Pons (tissue), 1 donor: ENCODE measurements at regions not wholly inside any gene's neighbourhood (a gene's known extent, or its start where the extent isn't known, plus 50 kb on each side); places are given as distances from the start of the nearest gene placed in this dataset.
"Not testable (repeated sequence)": the region's sequence is repeated elsewhere in the genome, so short reads cannot be mapped to it uniquely, and the experiment has no call there.

Experiments
- DNase-seq: peaks from one replicate; pipeline ENCODE4 v3.0.0-alpha.2; 2016; ENCODE audit warnings: low spot score

- not testable (repeated sequence) for DNase-seq
These were observed 60.5 kb downstream of the GOLGA6L22 start for GRCh38 chr15:22519213-22519612.

GRCh38 chr15:22526537-22526936, 67.8 kb downstream of the GOLGA6L22 start:
- DNase-seq = not testable (repeated sequence)

DNA sequence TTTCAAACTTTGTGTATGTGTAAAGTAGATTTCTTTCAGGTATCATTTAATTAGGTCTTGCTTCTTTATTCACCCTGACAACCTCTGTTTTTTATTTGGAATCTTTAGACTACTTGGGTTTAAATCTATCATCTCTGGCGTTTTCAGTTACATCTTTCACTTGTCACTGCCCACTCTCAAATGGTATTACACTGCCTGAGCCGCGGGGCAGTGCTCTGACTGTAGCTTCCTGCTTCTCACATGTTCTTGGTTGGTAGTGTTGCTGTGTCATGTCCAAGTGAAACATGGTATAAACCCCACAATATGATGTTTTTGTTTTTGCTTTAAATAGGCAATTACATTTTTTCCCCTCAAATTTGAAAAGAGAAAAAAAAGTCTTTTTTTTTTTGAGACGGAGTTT, 68.3 kb downstream of the GOLGA6L22 start:
- not testable (repeated sequence) for DNase-seq

DNA sequence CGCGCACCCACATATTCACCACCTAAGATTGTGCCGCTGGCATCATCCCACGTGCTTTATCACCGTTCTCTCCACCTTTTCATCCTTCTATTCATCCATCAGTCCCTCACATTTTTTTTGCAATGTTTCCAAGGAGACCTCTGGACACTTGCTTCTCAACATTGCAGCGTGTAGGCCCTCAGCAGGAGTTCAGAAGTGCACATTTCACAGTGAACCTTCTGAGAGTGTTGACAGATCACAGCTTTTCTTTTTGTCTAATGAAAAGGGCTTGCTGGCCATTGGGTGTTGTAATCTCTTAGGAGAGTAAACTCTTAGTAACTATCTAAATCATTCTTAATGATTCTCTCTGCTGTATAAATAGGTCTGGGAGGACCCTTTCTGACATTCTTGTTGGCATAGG, 70.5 kb downstream of the GOLGA6L22 start:
- not testable (repeated sequence) for DNase-seq

DNA sequence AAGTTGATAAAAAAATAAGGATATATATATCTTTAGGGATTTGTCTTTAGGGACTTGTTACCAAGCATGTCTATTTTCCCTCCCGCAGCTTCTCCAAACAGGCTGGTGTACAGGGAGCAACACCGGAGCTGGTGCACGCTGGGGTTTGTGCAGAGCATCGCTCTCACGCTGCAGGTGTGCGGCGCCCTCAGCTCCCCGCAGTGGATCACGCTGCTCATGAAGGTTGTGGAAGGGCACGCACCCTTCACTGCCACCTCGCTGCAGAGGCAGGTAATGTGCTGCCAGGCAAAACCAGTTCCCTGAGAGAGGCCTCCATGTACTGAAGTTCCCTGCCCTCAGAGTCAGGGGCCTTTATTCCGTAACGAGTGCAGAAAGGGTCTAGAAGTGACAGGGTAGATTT, 101.0 kb downstream of the GOLGA6L22 start:
- not testable (repeated sequence) for DNase-seq

- not testable (repeated sequence) for DNase-seq
These were observed 103.0 kb downstream of the GOLGA6L22 start for GRCh38 chr15:22561716-22562115.

DNA sequence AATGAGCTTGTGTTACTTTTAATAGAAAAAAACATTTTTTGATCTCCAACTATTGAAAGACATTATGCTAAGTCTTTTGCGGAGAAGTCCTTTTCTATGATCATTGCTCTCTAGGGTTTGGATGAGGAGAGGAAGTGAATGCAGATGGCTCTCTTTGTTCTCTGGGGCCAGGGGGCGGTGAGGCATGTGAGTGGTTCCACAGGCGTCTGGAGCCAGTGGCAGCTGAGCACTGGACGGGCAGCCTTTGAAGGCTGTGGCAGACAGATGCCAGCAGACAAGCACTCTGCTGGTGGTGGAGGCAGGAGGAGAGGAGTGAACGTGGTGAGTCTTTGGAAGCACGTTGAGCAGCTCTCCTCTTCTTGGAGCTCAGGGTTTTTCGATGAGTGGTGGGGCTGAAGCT, 107.8 kb downstream of the GOLGA6L22 start:
- DNase-seq = not testable (repeated sequence)

- DNase-seq = not testable (repeated sequence)
These were observed 110.8 kb downstream of the GOLGA6L22 start for GRCh38 chr15:22569486-22569885.

GRCh38 chr15:22572152-22572735, 113.5 kb downstream of the GOLGA6L22 start:
- not testable (repeated sequence) for DNase-seq

- DNase-seq = not testable (repeated sequence)
These were observed 114.1 kb downstream of the GOLGA6L22 start for GRCh38 chr15:22572792-22573191.

- not testable (repeated sequence) for DNase-seq
These were observed 119.1 kb downstream of the GOLGA6L22 start for GRCh38 chr15:22577828-22578227.

DNA sequence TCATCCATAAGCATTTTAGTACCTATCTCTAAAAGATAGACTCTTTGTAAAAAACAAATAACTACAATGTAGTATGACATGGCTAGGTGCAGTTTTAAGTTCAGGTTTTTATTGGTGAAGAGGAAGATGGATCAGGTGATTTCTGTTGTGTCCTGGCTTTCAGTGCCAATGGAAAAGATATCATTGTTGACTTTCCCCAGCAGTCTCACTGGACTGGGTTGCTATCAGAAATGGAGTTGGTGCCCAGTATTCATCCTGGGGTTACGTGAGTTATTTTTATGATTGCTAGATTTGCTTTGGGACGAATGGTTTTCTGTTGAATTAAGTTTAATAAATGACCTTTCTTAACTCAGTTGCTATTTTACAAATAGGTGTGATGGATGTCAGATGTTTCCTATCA, 120.5 kb downstream of the GOLGA6L22 start:
- not testable (repeated sequence) for DNase-seq

- DNase-seq = not testable (repeated sequence)
These were observed 128.7 kb downstream of the GOLGA6L22 start for GRCh38 chr15:22587391-22587790.

GRCh38 chr15:22598552-22598951, 139.8 kb downstream of the GOLGA6L22 start:
- not testable (repeated sequence) for DNase-seq

DNA sequence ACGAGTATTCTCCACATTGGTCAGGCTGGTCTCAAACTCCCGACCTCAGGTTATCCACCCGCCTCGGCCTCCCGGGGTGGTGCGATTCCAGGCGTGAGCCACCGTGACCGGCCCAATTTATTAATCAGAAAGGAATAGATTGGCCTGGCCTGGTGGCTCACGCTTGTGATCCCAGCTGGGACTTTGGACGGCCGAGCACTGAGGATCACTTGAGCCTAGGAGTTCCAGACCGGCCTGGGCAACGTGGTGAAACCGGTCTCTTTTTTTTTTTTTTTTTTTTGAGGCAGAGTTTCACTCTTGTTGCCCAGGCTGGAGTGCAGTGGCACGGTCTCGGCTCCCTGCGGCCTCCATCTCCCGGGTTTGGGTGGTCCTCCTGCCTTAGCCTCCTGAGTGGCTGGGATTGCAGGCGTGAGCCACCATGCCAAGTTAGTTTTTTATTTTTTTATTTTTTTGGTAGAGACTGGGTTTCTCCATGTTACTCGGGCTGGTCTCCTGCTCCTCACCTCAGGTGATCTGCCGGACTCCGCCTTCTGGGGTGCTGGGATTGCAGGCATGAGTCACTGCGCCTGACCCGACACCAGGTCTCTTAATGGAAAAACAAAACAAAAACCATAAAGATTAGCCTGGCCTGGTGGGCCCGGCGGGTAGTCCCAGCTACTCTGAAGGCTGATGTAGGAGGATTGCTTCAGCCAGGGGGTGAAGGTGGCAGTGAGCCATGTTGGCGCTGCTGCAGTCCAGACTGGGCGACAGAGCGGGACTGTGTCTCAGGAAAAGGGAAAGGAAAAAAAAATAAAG, 141.0 kb downstream of the GOLGA6L22 start:
- not testable (repeated sequence) for DNase-seq

DNA sequence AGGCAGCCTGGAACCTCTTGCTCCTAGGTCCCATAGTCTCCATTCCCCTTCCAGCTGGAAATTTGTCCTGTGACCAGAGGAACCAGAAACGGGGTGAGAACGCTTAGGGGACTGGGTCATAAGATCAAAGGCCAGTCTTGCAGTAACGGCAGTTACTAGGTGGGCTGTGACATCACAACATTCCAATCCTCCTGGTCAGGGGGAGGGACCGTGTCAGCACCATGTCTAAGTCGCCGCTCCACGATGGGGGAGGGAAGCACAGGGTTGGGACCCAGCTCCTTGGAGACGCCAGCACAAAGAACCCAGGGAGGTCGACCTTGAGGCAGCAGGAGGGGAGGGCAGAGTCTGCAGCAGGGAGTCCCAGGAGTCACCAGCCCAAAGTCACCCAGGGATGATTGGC, 158.3 kb downstream of the GOLGA6L22 start:
- not testable (repeated sequence) for DNase-seq

- not testable (repeated sequence) for DNase-seq
These were observed 154.7 kb upstream of the NIPA1 start for GRCh38 chr15:22631789-22632188.

- DNase-seq = not testable (repeated sequence)
These were observed 146.5 kb upstream of the NIPA1 start for GRCh38 chr15:22639983-22640382.

GRCh38 chr15:22649458-22649857, 137.0 kb upstream of the NIPA1 start:
- DNase-seq = not testable (repeated sequence)

- not testable (repeated sequence) for DNase-seq
These were observed 135.3 kb upstream of the NIPA1 start for GRCh38 chr15:22651179-22651578.

GRCh38 chr15:22664294-22665058, 122.0 kb upstream of the NIPA1 start:
- DNase-seq = not testable (repeated sequence)

- peak; percentile 45 for DNase-seq
These were observed 121.3 kb upstream of the NIPA1 start for GRCh38 chr15:22665059-22665702.
